HepG2 (cell line): ENCODE measurements at regions not wholly inside any gene's neighbourhood (a gene's known extent, or its start where the extent isn't known, plus 50 kb on each side); places are given as distances from the start of the nearest gene placed in this dataset.

Experiments used
- ATAC-seq: fragments of 200-7000 bp; cut with Tn5 transposase; 3 replicates; pipeline ENCODE4 v1.9.1; 2020; ENCODE audit warnings: mild to moderate bottlenecking, moderate library complexity
- BruUV-seq: library from RNA; stranded (reverse); fragments of 400-500 nt; replicated peaks from 2 replicates; lab custom pipeline; 2021; lab: Mats Ljungman, UMichigan
- CTCF ChIA-PET: fragments of 300-600 bp; formaldehyde crosslinking; extraction: SDS; loops from one replicate; lab custom pipeline; 2021; ENCODE audit warnings: low total read pairs, inconsistent platforms, low intra/inter-chr PET ratio; lab: Yijun Ruan, JAX
- POLR2A ChIA-PET: fragments of 350-600 bp; sonication (Branson Sonifier 250); formaldehyde crosslinking; loops from one replicate; lab custom pipeline; 2020; ENCODE audit warnings: antibody characterized with exemption, inconsistent platforms; lab: Yijun Ruan, JAX
- DNase-seq: peaks from one replicate; pipeline ENCODE4 v3.0.0-alpha.2; 2015; ENCODE audit warnings: low spot score
- FAIRE-seq: peaks from 3 replicates; lab custom pipeline; 2011; peaks lifted over from hg19 to GRCh38; lab: Jason Lieb, UNC
- H2AFZ ChIP-seq: one replicate; pipeline ENCODE4 v1.6.1; 2011; ENCODE audit warnings: low read length, inconsistent platforms
- H3K27ac ChIP-seq: fragments of 300-600 bp; 3 replicates; pipeline ENCODE4 v1.8.0; 2011; ENCODE audit warnings: mixed run types, mild to moderate bottlenecking, mixed read lengths, low read length, inconsistent platforms; ENCODE audit not compliant: insufficient read depth; ENCODE audit errors: extremely low read length
- H3K27me3 ChIP-seq, 2 experiments: fragments of 200-600 bp in 1 of 2; 2 replicates in 1 of 2; 3 replicates in 1 of 2; pipeline versions ENCODE4 v1.6.0 to v1.8.0; 2011; ENCODE audit warnings: low read length in 2 of 2, mild to moderate bottlenecking in 2 of 2, moderate library complexity in 2 of 2, inconsistent platforms in 1 of 2; ENCODE audit not compliant: insufficient read depth in 2 of 2, control insufficient read depth in 1 of 2
- H3K36me3 ChIP-seq, 2 experiments: fragments of 200-600 bp in 1 of 2; replicated peaks in 1 of 2; 2 replicates in 1 of 2; 3 replicates in 1 of 2; pipeline versions ENCODE4 v1.5.1 to v1.8.0; 2011; ENCODE audit warnings: low read length in 2 of 2, inconsistent platforms in 1 of 2; ENCODE audit not compliant: insufficient read depth in 2 of 2, control insufficient read depth in 1 of 2
- H3K4me1 ChIP-seq: 2 replicates; pipeline ENCODE4 v1.5.1; 2012; ENCODE audit warnings: low read length, inconsistent platforms; ENCODE audit not compliant: insufficient read depth
- H3K4me2 ChIP-seq: 2 replicates; pipeline ENCODE4 v1.6.0; 2011; ENCODE audit warnings: low read depth, low read length, inconsistent platforms
- H3K4me3 ChIP-seq, 3 experiments: fragments of 200-600 bp in 1 of 3; sonication (generic), shearing (Covaris generic) in 1 of 3; replicated peaks in 1 of 3; 2 replicates each; pipeline ENCODE4 v1.5.1; 2011 to 2016; ENCODE audit warnings: low read length in 3 of 3, inconsistent platforms in 2 of 3, low read depth in 2 of 3, mild to moderate bottlenecking in 2 of 3, control low read depth in 1 of 3, mixed read lengths in 1 of 3; ENCODE audit not compliant: insufficient read depth in 1 of 3
- H3K79me2 ChIP-seq: one replicate; pipeline ENCODE4 v1.6.1; 2011; ENCODE audit warnings: low read length, inconsistent platforms; ENCODE audit not compliant: insufficient read depth
- H3K9ac ChIP-seq: 2 replicates; pipeline ENCODE4 v1.6.0; 2011; ENCODE audit warnings: mild to moderate bottlenecking, low read depth, low read length, inconsistent platforms; ENCODE audit not compliant: insufficient read depth
- H3K9me3 ChIP-seq: 2 replicates; pipeline ENCODE4 v1.5.1; 2012; ENCODE audit warnings: mild to moderate bottlenecking, low read length
- H4K20me1 ChIP-seq: 2 replicates; pipeline ENCODE4 v1.6.0; 2011; ENCODE audit warnings: inconsistent platforms, mild to moderate bottlenecking, low read length, moderate library complexity; ENCODE audit not compliant: insufficient read depth
- HNRNPUL1 ChIP-seq: fragments of 200-400 bp; formaldehyde crosslinking; IDR thresholded peaks from 2 replicates; pipeline ENCODE4 v1.6.1; 2017; ENCODE audit warnings: low read depth, mild to moderate bottlenecking, low read length, moderate library complexity
- IKZF4 ChIP-seq: sonication (generic); formaldehyde crosslinking; IDR thresholded peaks from 2 replicates; pipeline ENCODE4 v1.5.1; 2020; ENCODE audit warnings: borderline replicate concordance, mild to moderate bottlenecking, low read depth, missing genetic modification reagents; ENCODE audit errors: not compliant biosample characterization
- NFYC ChIP-seq: IDR thresholded peaks from 2 replicates; pipeline ENCODE4 v1.6.1; 2016; ENCODE audit warnings: missing genetic modification reagents, missing compliant biosample characterization
- PCBP1 ChIP-seq: fragments of 200-400 bp; formaldehyde crosslinking; IDR thresholded peaks from 2 replicates; pipeline ENCODE4 v1.6.1; 2017; ENCODE audit warnings: mild to moderate bottlenecking, low read depth, low read length, borderline replicate concordance
- STAG1 ChIP-seq: sonication (generic); formaldehyde crosslinking; IDR thresholded peaks from 2 replicates; pipeline ENCODE4 v1.4.0; 2020; ENCODE audit warnings: missing genetic modification reagents
- WGBS: methylation state at CpG from one replicate; pipeline ENCODE4 v1.1.6; 2017; ENCODE audit warnings: low lambda C conversion rate; 5-methylcytosine and 5-hydroxymethylcytosine counted together
- in situ Hi-C: cut with HindIII; loops from 2 replicates; pipeline ENCODE4 v1.10.0; 2017; ENCODE audit warnings: low pct_unique_long_range_greater_than_20kb; ENCODE audit not compliant: extremely low pct_ligation_motif_present
- intact Hi-C: fragments of 100-400 bp; cut with micrococcal nuclease; formaldehyde crosslinking; loops from one replicate; pipeline ENCODE4 v1.10.0; 2022; ENCODE audit not compliant: unreplicated experiment
- TF ChIP-seq, protein P1 (sequence below): sonication (generic); formaldehyde crosslinking; IDR thresholded peaks from 2 replicates; pipeline ENCODE4 v1.5.0; 2020; ENCODE audit warnings: mild to moderate bottlenecking, missing genetic modification reagents, moderate library complexity

DNA sequence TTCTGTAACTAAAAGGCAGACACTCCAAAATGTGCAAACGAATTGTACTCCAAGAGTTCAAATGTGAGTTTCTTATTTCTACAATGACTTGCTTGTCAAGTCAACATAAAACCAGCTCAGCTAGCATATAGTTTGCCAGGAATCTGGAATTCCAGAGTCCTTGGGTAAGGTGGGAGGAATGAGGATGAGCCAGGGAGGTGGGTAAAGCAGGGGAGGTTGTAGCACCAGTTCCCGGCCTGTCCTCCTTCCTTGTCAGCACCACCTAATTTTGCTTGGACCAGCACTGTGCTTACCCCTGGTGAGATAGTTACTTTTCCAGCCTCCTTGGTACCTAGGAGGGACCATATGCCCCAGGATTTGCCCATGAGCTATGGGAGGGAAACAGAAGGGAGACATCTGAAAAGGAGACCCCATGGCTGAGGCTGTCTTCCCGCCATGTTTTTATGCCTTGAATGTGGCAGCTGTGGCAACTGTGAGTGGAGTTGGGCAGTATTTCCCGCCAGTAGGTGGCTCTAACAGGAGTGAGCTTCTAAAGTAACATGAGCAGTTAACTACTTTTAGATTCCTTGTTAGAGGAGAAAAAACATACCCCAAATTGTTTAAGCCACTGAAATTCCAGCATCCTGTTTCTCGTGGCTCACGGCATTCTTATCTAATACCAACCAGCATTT is 302.5 kb downstream of the TENT4A start:
- H3K9ac ChIP-seq: no peak overlapping the region
- H3K4me1 ChIP-seq: no peaks in the 10 kb centered on the region
- no peak overlapping the region for H2AFZ ChIP-seq
- H3K27ac ChIP-seq: no peak overlapping the region
- no peak for DNase-seq
- TF ChIP-seq NFYC (CRISPR knock-in tag): no peak
- no peak for TF ChIP-seq IKZF4 (CRISPR knock-in tag)
- TF ChIP-seq STAG1 (CRISPR knock-in tag): peak; percentile 22; the same call in 1 of the 2 replicates
- TF ChIP-seq, protein P1, sequence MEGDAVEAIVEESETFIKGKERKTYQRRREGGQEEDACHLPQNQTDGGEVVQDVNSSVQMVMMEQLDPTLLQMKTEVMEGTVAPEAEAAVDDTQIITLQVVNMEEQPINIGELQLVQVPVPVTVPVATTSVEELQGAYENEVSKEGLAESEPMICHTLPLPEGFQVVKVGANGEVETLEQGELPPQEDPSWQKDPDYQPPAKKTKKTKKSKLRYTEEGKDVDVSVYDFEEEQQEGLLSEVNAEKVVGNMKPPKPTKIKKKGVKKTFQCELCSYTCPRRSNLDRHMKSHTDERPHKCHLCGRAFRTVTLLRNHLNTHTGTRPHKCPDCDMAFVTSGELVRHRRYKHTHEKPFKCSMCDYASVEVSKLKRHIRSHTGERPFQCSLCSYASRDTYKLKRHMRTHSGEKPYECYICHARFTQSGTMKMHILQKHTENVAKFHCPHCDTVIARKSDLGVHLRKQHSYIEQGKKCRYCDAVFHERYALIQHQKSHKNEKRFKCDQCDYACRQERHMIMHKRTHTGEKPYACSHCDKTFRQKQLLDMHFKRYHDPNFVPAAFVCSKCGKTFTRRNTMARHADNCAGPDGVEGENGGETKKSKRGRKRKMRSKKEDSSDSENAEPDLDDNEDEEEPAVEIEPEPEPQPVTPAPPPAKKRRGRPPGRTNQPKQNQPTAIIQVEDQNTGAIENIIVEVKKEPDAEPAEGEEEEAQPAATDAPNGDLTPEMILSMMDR (CRISPR knock-in tag): peak; percentile 37
- no peak for TF ChIP-seq PCBP1
- no peak for TF ChIP-seq HNRNPUL1
- TF ChIP-seq, all 625 proteins: peak for 2
- no TSS peak for BruUV-seq
- ATAC-seq (peak; percentile 74), FAIRE-seq (no peak)
- Histone ChIP-seq H3K9me3 (no peaks in the 10 kb centered on the region), H3K79me2 (no peaks in the 10 kb centered on the region), H4K20me1 (no peaks in the 10 kb centered on the region), H3K4me2 (no peak overlapping the region), H3K4me3 (no peak overlapping the region), H3K36me3 (no peaks in the 10 kb centered on the region), H3K27me3 (no peaks in the 10 kb centered on the region)
- intact Hi-C loops: no loop called here
- ChIA-PET CTCF (no interaction called here), POLR2A (no interaction called here)
- in situ Hi-C loops: no loop called here
- WGBS: 18% methylated on average over 6 of the region's 6 CpGs
